Endothelial cell of umbilical vein (primary cell): ENCODE measurements at regions not wholly inside any gene's neighbourhood (a gene's known extent, or its start where the extent isn't known, plus 50 kb on each side); places are given as distances from the start of the nearest gene placed in this dataset.

Experiments used
- BruUV-seq: library from RNA; stranded (reverse); fragments of 400-500 nt; replicated peaks from 2 replicates; lab custom pipeline; 2021; lab: Mats Ljungman, UMichigan
- CTCF ChIA-PET: fragments of 300-600, 350-600 bp; sonication (Branson Sonifier 250); formaldehyde crosslinking; loops from one replicate; lab custom pipeline; 2021; ENCODE audit warnings: antibody characterized with exemption, inconsistent platforms; lab: Charles Lee
- POLR2A ChIA-PET: fragments of 300-600, 350-600 bp; sonication (Branson Sonifier 250); formaldehyde crosslinking; loops from one replicate; lab custom pipeline; 2021; ENCODE audit warnings: antibody characterized with exemption, inconsistent platforms; lab: Charles Lee
- DNase-seq: peaks from one replicate; pipeline ENCODE4 v3.0.0-alpha.2; 2011; ENCODE audit warnings: low read depth, low spot score
- FAIRE-seq: peaks from 2 replicates; lab custom pipeline; 2011; peaks lifted over from hg19 to GRCh38; lab: Jason Lieb, UNC
- H2AFZ ChIP-seq: 2 replicates; pipeline ENCODE4 v1.6.0; 2012; ENCODE audit warnings: low read depth, low read length, control low read depth, inconsistent platforms
- H3K27ac ChIP-seq: 2 replicates; pipeline ENCODE4 v1.5.1; 2011; ENCODE audit warnings: low read depth, mild to moderate bottlenecking, control low read depth, low read length, moderate library complexity; ENCODE audit not compliant: insufficient read depth
- H3K27me3 ChIP-seq, 2 experiments: 2 replicates each; pipeline versions ENCODE4 v1.6.0 to v1.6.1; 2011; ENCODE audit warnings: low read length in 2 of 2, mixed read lengths in 1 of 2; ENCODE audit not compliant: control insufficient read depth in 2 of 2, insufficient read depth in 2 of 2
- H3K36me3 ChIP-seq, 2 experiments: 2 replicates in 1 of 2; 3 replicates in 1 of 2; pipeline ENCODE4 v1.5.1; 2011; ENCODE audit warnings: low read length in 2 of 2, mild to moderate bottlenecking in 1 of 2, moderate library complexity in 1 of 2; ENCODE audit not compliant: control insufficient read depth in 2 of 2, insufficient read depth in 2 of 2; ENCODE audit errors: extremely low read depth in 1 of 2
- H3K4me1 ChIP-seq: 3 replicates; pipeline ENCODE4 v1.5.1; 2011; ENCODE audit warnings: mild to moderate bottlenecking, low read length; ENCODE audit not compliant: control insufficient read depth, insufficient read depth; ENCODE audit errors: extremely low read depth
- H3K4me2 ChIP-seq: 2 replicates; pipeline ENCODE4 v1.6.1; 2011; ENCODE audit warnings: low read length, control low read depth, mixed read lengths; ENCODE audit not compliant: insufficient read depth
- H3K4me3 ChIP-seq, 3 experiments: fragments of 200-600 bp in 1 of 3; sonication (generic), shearing (Covaris generic) in 1 of 3; replicated peaks in 1 of 3; 2 replicates each; pipeline ENCODE4 v1.5.1; 2011 to 2016; ENCODE audit warnings: control low read depth in 3 of 3, low read length in 3 of 3, mild to moderate bottlenecking in 2 of 3, inconsistent platforms in 1 of 3, low read depth in 1 of 3, moderate library complexity in 1 of 3; ENCODE audit not compliant: insufficient read depth in 1 of 3
- H3K79me2 ChIP-seq: 2 replicates; pipeline ENCODE4 v1.6.0; 2012; ENCODE audit warnings: low read length, inconsistent platforms; ENCODE audit not compliant: control insufficient read depth, insufficient read depth
- H3K9ac ChIP-seq: replicated peaks from 2 replicates; pipeline ENCODE3; 2011; ENCODE audit warnings: low read length, control low read depth; ENCODE audit not compliant: insufficient read depth; ENCODE audit errors: extremely low read depth
- H3K9me1 ChIP-seq: replicated peaks from 3 replicates; pipeline ENCODE4 v1.6.0; 2011; ENCODE audit warnings: mild to moderate bottlenecking, low read length; ENCODE audit not compliant: control insufficient read depth, insufficient read depth; ENCODE audit errors: extremely low read depth
- H3K9me3 ChIP-seq: replicated peaks from 2 replicates; pipeline ENCODE4 v1.5.1; 2012; ENCODE audit warnings: low read length, inconsistent platforms; ENCODE audit not compliant: control insufficient read depth, insufficient read depth
- H4K20me1 ChIP-seq: replicated peaks from 2 replicates; pipeline ENCODE3; 2011; ENCODE audit warnings: mild to moderate bottlenecking, low read length; ENCODE audit not compliant: control insufficient read depth, insufficient read depth; ENCODE audit errors: extremely low read depth
- CTCF ChIP-seq, 2 donors: IDR thresholded peaks; 1 replicate in 1 of 2; 2 replicates in 1 of 2; pipeline ENCODE4 v1.5.1; 2011; ENCODE audit warnings: low read length in 2 of 2, mild to moderate bottlenecking in 2 of 2, moderate library complexity in 2 of 2, control low read depth in 1 of 2, inconsistent platforms in 1 of 2, low read depth in 1 of 2; ENCODE audit not compliant: insufficient read depth in 1 of 2; ENCODE audit errors: extremely low read depth in 1 of 2
- EZH2 ChIP-seq: IDR thresholded peaks from 2 replicates; pipeline ENCODE4 v1.6.1; 2012; ENCODE audit warnings: borderline replicate concordance, low read depth, mild to moderate bottlenecking, moderate library complexity, low read length, inconsistent platforms; ENCODE audit not compliant: severe bottlenecking
- FOS ChIP-seq: IDR thresholded peaks from 2 replicates; pipeline ENCODE4 v1.6.1; 2011; ENCODE audit warnings: mild to moderate bottlenecking, low read length, moderate library complexity, borderline replicate concordance; ENCODE audit not compliant: insufficient read depth
- GATA2 ChIP-seq: IDR thresholded peaks from 2 replicates; pipeline ENCODE4 v1.7.0; 2011; ENCODE audit warnings: low read depth, mild to moderate bottlenecking, moderate library complexity, mixed read lengths, low read length; ENCODE audit not compliant: insufficient read length, insufficient read depth
- JUN ChIP-seq: IDR thresholded peaks from 2 replicates; pipeline ENCODE4 v1.6.1; 2011; ENCODE audit warnings: borderline replicate concordance, low read depth; ENCODE audit not compliant: insufficient read length, insufficient read depth
- MAX ChIP-seq: IDR thresholded peaks from 2 replicates; pipeline ENCODE4 v1.6.1; 2011; ENCODE audit not compliant: insufficient read depth, insufficient read length
- MYC ChIP-seq: IDR thresholded peaks from one replicate; pipeline ENCODE4 v1.6.1; 2011; ENCODE audit warnings: mild to moderate bottlenecking, low read depth, low read length
- POLR2A ChIP-seq: IDR thresholded peaks from 2 replicates; pipeline ENCODE4 v1.6.1; 2012; ENCODE audit warnings: low read depth, mild to moderate bottlenecking, control low read depth, low read length
- POLR2AphosphoS5 ChIP-seq: IDR thresholded peaks from 2 replicates; pipeline ENCODE4 v1.6.1; 2012; ENCODE audit warnings: low read depth, mild to moderate bottlenecking, control low read depth, low read length, moderate library complexity; ENCODE audit not compliant: insufficient read depth
- dilution Hi-C: fragments of 300-500 bp; cut with MboI; formaldehyde crosslinking; loops from one replicate; pipeline ENCODE4 v1.15.0; 2019; ENCODE audit warnings: low sequenced_read_pairs; ENCODE audit not compliant: extremely low pct_ligation_motif_present
- intact Hi-C: fragments of 100-400 bp; cut with micrococcal nuclease; formaldehyde crosslinking; loops from one replicate; pipeline ENCODE4 v1.10.0; 2022

DNA sequence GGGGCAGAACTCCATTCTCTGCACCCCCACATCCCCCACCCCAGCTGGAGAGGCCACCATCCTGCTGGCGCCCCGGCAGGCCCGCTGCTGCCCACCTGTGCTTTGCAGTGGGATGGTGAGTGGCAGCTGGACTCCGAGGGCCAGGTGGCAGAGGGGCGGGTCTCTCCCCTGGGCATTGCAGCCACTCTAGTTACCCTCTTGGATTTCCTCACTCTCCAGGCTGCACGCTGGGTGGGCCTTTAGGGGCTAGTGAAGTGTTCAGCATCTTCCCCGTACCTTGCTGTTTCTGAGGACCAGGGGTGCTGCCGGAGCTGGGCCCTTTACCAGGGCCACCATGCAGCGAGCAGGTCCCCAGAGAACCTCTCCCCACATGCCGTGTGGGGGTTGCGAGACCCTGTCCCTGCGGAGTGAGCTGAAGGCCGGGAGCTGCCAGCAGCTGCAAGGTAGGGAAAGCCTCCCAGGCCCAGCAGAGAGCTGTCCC, 88.4 kb upstream of the SH3PXD2B start:
- no peak overlapping the region for H3K4me3 ChIP-seq
- CTCF ChIA-PET: no interaction called here

More for the DNA sequence above, 88.4 kb upstream of the SH3PXD2B start:
- DNase-seq (no peak), FAIRE-seq (no peak)
- Histone ChIP-seq H3K9ac (no peak overlapping the region), H2AFZ (no peak overlapping the region), H3K79me2 (no peaks in the 10 kb centered on the region), H3K36me3 (no peaks in the 10 kb centered on the region), H3K27ac (no peak overlapping the region), H3K27me3 (peaks cover 0 to 2% of the 10 kb centered on the region in 2 experiments), H3K9me1 (no peaks in the 10 kb centered on the region), H3K9me3 (no peaks in the 10 kb centered on the region), H3K4me1 (no peaks in the 10 kb centered on the region), H4K20me1 (no peaks in the 10 kb centered on the region), H3K4me2 (no peak overlapping the region)
- no TSS peak for BruUV-seq
- dilution Hi-C loops: no loop called here
- POLR2A ChIA-PET: no interaction called here
- intact Hi-C loops: no loop called here
- TF ChIP-seq POLR2A (no peak), JUN (no peak), MAX (no peak), FOS (no peak), POLR2AphosphoS5 (no peak), GATA2 (no peak), EZH2 (no peak), CTCF (IDR thresholded peaks at IDR 0.05; ENCODE audit: extremely low read depth in 1 of 2, insufficient read depth in 1 of 2, low read depth in 1 of 2, low read length in 2 of 2) (no peak), MYC (no peak)
